Calu3 (cell line): ENCODE measurements at regions not wholly inside any gene's neighbourhood (a gene's known extent, or its start where the extent isn't known, plus 50 kb on each side); places are given as distances from the start of the nearest gene placed in this dataset.

Experiments
- BruUV-seq: library from RNA; stranded (reverse); fragments of 400-500 nt; replicated peaks from 2 replicates; lab custom pipeline; 2021; lab: Mats Ljungman, UMichigan
- CTCF ChIA-PET: fragments of 300-600 bp; sonication (Branson Sonifier 250); formaldehyde crosslinking; loops from one replicate; lab custom pipeline; 2022; ENCODE audit warnings: antibody characterized with exemption; lab: Charles Lee
- DNase-seq: peaks from one replicate; pipeline ENCODE4 v3.0.0; 2022
- H3K27ac Mint-ChIP-seq: one replicate; pipeline ENCODE4 v1.8.0; 2022; ENCODE audit warnings: mixed read lengths; ENCODE audit not compliant: unreplicated experiment
- H3K27me3 Mint-ChIP-seq: one replicate; pipeline ENCODE4 v1.8.0; 2022; ENCODE audit warnings: mixed read lengths; ENCODE audit not compliant: unreplicated experiment
- H3K36me3 Mint-ChIP-seq: one replicate; pipeline ENCODE4 v1.8.0; 2022; ENCODE audit warnings: mild to moderate bottlenecking, moderate library complexity, mixed read lengths; ENCODE audit not compliant: insufficient read depth, unreplicated experiment
- H3K4me1 Mint-ChIP-seq: one replicate; pipeline ENCODE4 v1.8.0; 2022; ENCODE audit warnings: mild to moderate bottlenecking, low read depth, mixed read lengths; ENCODE audit not compliant: unreplicated experiment
- H3K4me3 Mint-ChIP-seq: one replicate; pipeline ENCODE4 v1.8.0; 2022; ENCODE audit warnings: mild to moderate bottlenecking, low read depth, moderate library complexity, mixed read lengths; ENCODE audit not compliant: unreplicated experiment
- H3K9me3 Mint-ChIP-seq: one replicate; pipeline ENCODE4 v1.8.0; 2022; ENCODE audit warnings: low read depth, mixed read lengths; ENCODE audit not compliant: unreplicated experiment
- CTCF ChIP-seq: fragments of 200-600 bp; IDR thresholded peaks from one replicate; pipeline ENCODE4 v1.8.0; 2022; ENCODE audit warnings: antibody characterized with exemption; ENCODE audit not compliant: unreplicated experiment
- intact Hi-C: fragments of 100-400 bp; cut with micrococcal nuclease; formaldehyde crosslinking; loops from one replicate; pipeline ENCODE4 v1.10.0; 2022; ENCODE audit not compliant: unreplicated experiment

- H3K4me1 Mint-ChIP-seq: no peaks in the 10 kb centered on the region
- H3K9me3 Mint-ChIP-seq: peaks cover 6% of the 10 kb centered on the region
- no peak overlapping the region for H3K4me3 Mint-ChIP-seq
- CTCF ChIA-PET: no interaction called here
- H3K27ac Mint-ChIP-seq: no peak overlapping the region
- no peaks in the 10 kb centered on the region for H3K27me3 Mint-ChIP-seq
- BruUV-seq: no TSS peak
- no peaks in the 10 kb centered on the region for H3K36me3 Mint-ChIP-seq
- TF ChIP-seq CTCF: no peak
- no peak for DNase-seq
- intact Hi-C loops: no loop called here
Observed at GRCh38 chr21:18715606-18716005, 312.0 kb upstream of the TMPRSS15 start.

DNA sequence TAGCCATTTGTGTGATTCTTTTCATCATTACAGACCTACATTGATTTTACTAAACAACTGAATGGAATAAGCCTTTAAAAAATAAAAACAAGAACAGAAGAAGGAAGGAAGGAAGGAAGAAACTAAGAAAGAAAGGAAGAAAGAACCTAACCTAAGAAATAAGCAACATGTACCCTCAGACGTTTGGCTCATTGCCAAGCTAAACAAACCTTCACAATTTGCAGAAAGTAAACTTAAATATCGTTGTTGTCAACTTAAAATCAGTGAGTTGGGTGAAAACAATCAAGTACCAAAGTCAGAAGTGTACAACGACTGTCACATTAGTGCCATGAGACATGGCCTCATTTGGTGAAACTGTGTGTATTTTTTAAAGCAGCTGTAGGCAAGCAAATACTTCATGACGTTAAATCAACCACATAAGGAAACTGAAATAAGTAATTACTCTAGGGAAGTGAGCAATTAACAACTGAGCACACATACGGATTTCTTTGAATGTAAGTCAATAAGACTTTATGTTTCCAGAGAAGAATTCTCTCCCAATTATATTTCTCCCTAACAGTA is 313.1 kb upstream of the TMPRSS15 start:
- H3K4me1 Mint-ChIP-seq: no peaks in the 10 kb centered on the region
- no TSS peak for BruUV-seq
- no peak for TF ChIP-seq CTCF

GRCh38 chr21:18722193-18722592 is 318.6 kb upstream of the TMPRSS15 start:
- Mint-ChIP-seq H3K4me1 (no peaks in the 10 kb centered on the region), H3K9me3 (peaks cover 6% of the 10 kb centered on the region), H3K27ac (no peak overlapping the region), H3K27me3 (no peaks in the 10 kb centered on the region), H3K36me3 (no peaks in the 10 kb centered on the region), H3K4me3 (no peak overlapping the region)
- no peak for DNase-seq
- intact Hi-C loops: no loop called here
- no TSS peak for BruUV-seq
- CTCF ChIA-PET: no interaction called here
- no peak for TF ChIP-seq CTCF

More for the DNA sequence above, 313.1 kb upstream of the TMPRSS15 start:
- CTCF ChIA-PET: no interaction called here
- H3K9me3 Mint-ChIP-seq: peaks cover 6% of the 10 kb centered on the region
- H3K27ac Mint-ChIP-seq: no peak overlapping the region
- intact Hi-C loops: no loop called here
- DNase-seq: no peak
- H3K4me3 Mint-ChIP-seq: no peak overlapping the region
- no peaks in the 10 kb centered on the region for H3K27me3 Mint-ChIP-seq
- no peaks in the 10 kb centered on the region for H3K36me3 Mint-ChIP-seq

DNA sequence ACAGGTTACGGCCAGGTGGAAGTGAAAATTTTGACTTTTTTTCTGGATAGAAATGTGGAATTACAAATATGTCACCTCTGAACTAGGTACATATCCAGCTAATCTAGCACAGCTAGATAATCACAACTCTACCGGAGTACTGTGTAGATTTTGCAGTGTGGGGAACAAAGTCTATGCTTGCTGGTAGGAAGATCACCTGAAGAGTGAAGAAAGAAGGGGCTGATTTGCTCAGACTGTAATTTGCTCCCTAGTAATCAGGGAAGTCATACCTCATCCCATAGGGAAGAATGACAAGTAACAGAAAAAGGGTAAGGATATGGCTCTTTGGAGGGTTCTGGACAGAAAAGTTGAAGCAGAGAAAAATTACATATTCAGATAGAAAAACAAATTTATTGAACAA is 319.6 kb upstream of the TMPRSS15 start:
- Mint-ChIP-seq H3K27me3 (no peaks in the 10 kb centered on the region), H3K27ac (no peak overlapping the region), H3K9me3 (peaks cover 3% of the 10 kb centered on the region), H3K4me1 (no peaks in the 10 kb centered on the region), H3K4me3 (no peak overlapping the region), H3K36me3 (no peaks in the 10 kb centered on the region)
- CTCF ChIA-PET: no interaction called here
- intact Hi-C loops: no loop called here
- TF ChIP-seq CTCF: no peak
- BruUV-seq: no TSS peak
- DNase-seq: no peak
